ENCODE measurements at regions not wholly inside any gene's neighbourhood (a gene's known extent, or its start where the extent isn't known, plus 50 kb on each side); places are given as distances from the start of the nearest gene placed in this dataset.

GRCh38 chr3:74269689-74270088, 344.8 kb downstream of the CNTN3 start:
- Histone ChIP-seq H2AFZ (ENCODE audit: low read depth) (no peak overlapping the region), H3K79me2 (ENCODE audit: insufficient read depth) (no peaks in the 10 kb centered on the region), H3K27ac (ENCODE audit: low read depth in 2 of 2, low read length in 1 of 2) (no peak overlapping the region), H3K9me3 (no peaks in the 10 kb centered on the region), H3K4me2 (no peak overlapping the region), H3K4me3 (ENCODE audit: low read depth in 2 of 2, low read length in 1 of 2) (no peak overlapping the region), H3K36me3 (replicated peaks in 1 of 2; ENCODE audit: control insufficient read depth in 1 of 2, insufficient read depth in 2 of 2, low read length in 1 of 2) (no peaks in the 10 kb centered on the region), H3K4me1 (ENCODE audit: control insufficient read depth in 1 of 2, insufficient read depth in 2 of 2, low read depth in 1 of 2, low read length in 1 of 2) (0 out of 4 replicates have a peak, but pooled peaks cover 0 to 3% of the 10 kb centered on the region in 2 experiments), H3K9ac (no peak overlapping the region), H4K20me1 (ENCODE audit: insufficient read depth) (no peaks in the 10 kb centered on the region), H3F3A (replicated peaks; ENCODE audit: insufficient read depth) (no peaks in the 10 kb centered on the region), H3K9me2 (no peaks in the 10 kb centered on the region), H3K27me3 (ENCODE audit: insufficient read depth) (no peaks in the 10 kb centered on the region)
- ChIA-PET POLR2A (no interaction called here), CTCF (interaction anchor here (1.9 kb wide), 1 partner anchor 732 kb away, joined by 5 read pairs; no protein-coding TSS in a partner anchor)
- TF ChIP-seq FOXJ3 (CRISPR knock-in tag; IDR thresholded peaks at IDR 0.05) (no peak), RCOR1 (IDR thresholded peaks at IDR 0.05; ENCODE audit: low read length) (no peak), EZH2phosphoT487 (IDR thresholded peaks at IDR 0.05; ENCODE audit: borderline replicate concordance, low read depth) (no peak), NFIC (IDR thresholded peaks at IDR 0.05; ENCODE audit: borderline replicate concordance) (no peak), SMC3 (IDR thresholded peaks at IDR 0.05; ENCODE audit: low read depth, low read length) (no peak), PBX3 (IDR thresholded peaks at IDR 0.05) (no peak), GABPA (IDR thresholded peaks at IDR 0.05; ENCODE audit: low read depth) (no peak), MEF2A (IDR thresholded peaks at IDR 0.05; ENCODE audit: borderline replicate concordance, low read depth) (no peak), GATA2 (CRISPR knock-in tag; IDR thresholded peaks at IDR 0.05) (no peak), MAX (IDR thresholded peaks at IDR 0.05; ENCODE audit: low read depth) (no peak), TEAD4 (IDR thresholded peaks at IDR 0.05; ENCODE audit: borderline replicate concordance, insufficient read depth) (no peak), YY1 (IDR thresholded peaks at IDR 0.05; ENCODE audit: low read depth) (no peak), RXRA (IDR thresholded peaks at IDR 0.05; ENCODE audit: borderline replicate concordance, low read depth) (no peak), USF1 (IDR thresholded peaks at IDR 0.05; ENCODE audit: borderline replicate concordance, low read depth) (no peak)
- DNase-seq: no peak

- Histone ChIP-seq H3K36me3 (replicated peaks in 1 of 2; ENCODE audit: control insufficient read depth in 1 of 2, insufficient read depth in 2 of 2, low read length in 1 of 2) (no peaks in the 10 kb centered on the region), H3K4me2 (no peak overlapping the region), H3K9me3 (no peaks in the 10 kb centered on the region), H3K9me2 (no peaks in the 10 kb centered on the region), H3K4me1 (ENCODE audit: control insufficient read depth in 1 of 2, insufficient read depth in 2 of 2, low read depth in 1 of 2, low read length in 1 of 2) (0 out of 4 replicates have a peak, but pooled peaks cover 0 to 3% of the 10 kb centered on the region in 2 experiments), H4K20me1 (ENCODE audit: insufficient read depth) (no peaks in the 10 kb centered on the region), H3K79me2 (ENCODE audit: insufficient read depth) (no peaks in the 10 kb centered on the region), H3F3A (replicated peaks; ENCODE audit: insufficient read depth) (no peaks in the 10 kb centered on the region), H3K4me3 (ENCODE audit: low read depth in 2 of 2, low read length in 1 of 2) (no peak overlapping the region), H2AFZ (ENCODE audit: low read depth) (no peak overlapping the region), H3K27me3 (ENCODE audit: insufficient read depth) (no peaks in the 10 kb centered on the region), H3K9ac (no peak overlapping the region), H3K27ac (ENCODE audit: low read depth in 2 of 2, low read length in 1 of 2) (no peak overlapping the region)
- 34% methylated on average over 2 of the region's 2 CpGs for WGBS (ENCODE audit: low lambda C conversion rate)
- DNase-seq: no peak
- ChIA-PET CTCF (interaction anchor here (0.7 to 2.6 kb wide), 12 partner anchors 7 to 733 kb away, joined by 3 to 26 read pairs (median 4); no protein-coding TSS in a partner anchor), POLR2A (no interaction called here)
- TF ChIP-seq CHD2 (IDR thresholded peaks at IDR 0.05; ENCODE audit: low read length, partially characterized antibody) (no peak), POLR2AphosphoS5 (IDR thresholded peaks at IDR 0.05; ENCODE audit: low read depth, low read length) (no peak), EZH2phosphoT487 (IDR thresholded peaks at IDR 0.05; ENCODE audit: borderline replicate concordance, low read depth) (no peak), MXI1 (IDR thresholded peaks at IDR 0.05; ENCODE audit: low read depth, low read length) (no peak), TCF12 (IDR thresholded peaks at IDR 0.05) (no peak), ZBTB33 (IDR thresholded peaks at IDR 0.05; ENCODE audit: borderline replicate concordance, low read depth) (no peak), YY1 (IDR thresholded peaks at IDR 0.05; ENCODE audit: low read depth) (no peak), MAX (IDR thresholded peaks at IDR 0.05; ENCODE audit: low read depth) (no peak), NFIC (IDR thresholded peaks at IDR 0.05; ENCODE audit: borderline replicate concordance) (no peak), IRF3 (IDR thresholded peaks at IDR 0.05; ENCODE audit: low read depth, low read length) (no peak), CTCF (IDR thresholded peaks at IDR 0.05) (no peak)
These were observed 345.7 kb downstream of the CNTN3 start for GRCh38 chr3:74268753-74269152.
